HEK293 (cell line): ENCODE measurements at regions not wholly inside any gene's neighbourhood (a gene's known extent, or its start where the extent isn't known, plus 50 kb on each side); places are given as distances from the start of the nearest gene placed in this dataset.

Source experiments
- CTCF ChIA-PET: fragments of 350-600 bp; formaldehyde crosslinking; extraction: SDS; loops from one replicate; lab custom pipeline; 2021; ENCODE audit warnings: antibody characterized with exemption; lab: Yijun Ruan, JAX
- POLR2A ChIA-PET: fragments of 300-600 bp; formaldehyde crosslinking; extraction: SDS; loops from one replicate; lab custom pipeline; 2020; ENCODE audit warnings: antibody characterized with exemption, inconsistent platforms; lab: Yijun Ruan, JAX
- H3K27ac ChIP-seq: fragments of 200-500 bp; sonication (Bioruptor generic); 2 replicates; pipeline ENCODE4 v1.5.1; 2014; ENCODE audit warnings: low read depth, low read length, control low read depth, inconsistent platforms; ENCODE audit errors: extremely low read depth
- H3K36me3 ChIP-seq, 2 experiments: fragments of 200-500 bp in 1 of 2; sonication (Bioruptor generic) in 1 of 2; 1 replicate in 1 of 2; 2 replicates in 1 of 2; pipeline ENCODE4 v1.5.1; 2014 to 2017; ENCODE audit warnings: inconsistent platforms in 2 of 2, low read length in 2 of 2; ENCODE audit not compliant: control insufficient read depth in 2 of 2, insufficient read depth in 1 of 2
- H3K4me1 ChIP-seq: fragments of 200-500 bp; sonication (Bioruptor generic); 2 replicates; pipeline ENCODE4 v1.5.1; 2014; ENCODE audit warnings: mild to moderate bottlenecking, low read length, inconsistent platforms; ENCODE audit not compliant: control insufficient read depth, insufficient read depth
- H3K4me3 ChIP-seq: 2 replicates; pipeline ENCODE4 v1.5.1; 2011; ENCODE audit warnings: low read depth, mild to moderate bottlenecking, control low read depth, low read length, moderate library complexity
- H3K9me3 ChIP-seq: fragments of 200-500 bp; sonication (Bioruptor generic); 2 replicates; pipeline ENCODE4 v1.5.1; 2014; ENCODE audit warnings: low read depth, low read length, inconsistent platforms; ENCODE audit not compliant: control insufficient read depth, insufficient read depth
- HOXA7 ChIP-seq: sonication (generic); formaldehyde crosslinking; IDR thresholded peaks from 2 replicates; pipeline ENCODE4 v1.8.1; 2022; ENCODE audit warnings: missing genetic modification reagents, borderline replicate concordance
- KLF1 ChIP-seq: fragments of 450-650 bp; formaldehyde crosslinking; IDR thresholded peaks from 2 replicates; pipeline ENCODE4 v1.5.1; 2016; ENCODE audit warnings: missing biosample characterization, missing genetic modification characterization
- OSR2 ChIP-seq: fragments of 450-650 bp; formaldehyde crosslinking; IDR thresholded peaks from 2 replicates; pipeline ENCODE4 v1.5.1; 2016; ENCODE audit warnings: missing biosample characterization, missing genetic modification characterization
- SETDB1 ChIP-seq: IDR thresholded peaks from one replicate; pipeline ENCODE4 v1.6.1; 2017; ENCODE audit warnings: mild to moderate bottlenecking, low read length, moderate library complexity, mixed read lengths; ENCODE audit not compliant: insufficient read length
- TRIM28 ChIP-seq: IDR thresholded peaks from 2 replicates; pipeline ENCODE4 v1.6.1; 2011; ENCODE audit warnings: low read length, control low read depth, borderline replicate concordance
- ZNF174 ChIP-seq: fragments of 450-650 bp; formaldehyde crosslinking; IDR thresholded peaks from 2 replicates; pipeline ENCODE4 v1.5.0; 2017; ENCODE audit warnings: missing biosample characterization, mild to moderate bottlenecking, missing genetic modification characterization
- ZNF514 ChIP-seq: fragments of 450-650 bp; formaldehyde crosslinking; IDR thresholded peaks from 2 replicates; pipeline ENCODE4 v1.5.1; 2016; ENCODE audit warnings: missing biosample characterization, missing genetic modification characterization
- ZNF768 ChIP-seq: fragments of 450-650 bp; formaldehyde crosslinking; IDR thresholded peaks from 2 replicates; pipeline ENCODE4 v1.5.1; 2018; ENCODE audit warnings: missing biosample characterization, mild to moderate bottlenecking, missing genetic modification characterization
- ZNF785 ChIP-seq: fragments of 450-650 bp; formaldehyde crosslinking; IDR thresholded peaks from 2 replicates; pipeline ENCODE4 v1.5.1; 2016; ENCODE audit warnings: missing biosample characterization, missing genetic modification characterization
- ZNF837 ChIP-seq: fragments of 450-650 bp; formaldehyde crosslinking; IDR thresholded peaks from 2 replicates; pipeline ENCODE4 v1.5.1; 2016; ENCODE audit warnings: missing biosample characterization, missing genetic modification characterization
- TF ChIP-seq, protein P1 (sequence below): fragments of 450-650 bp; formaldehyde crosslinking; IDR thresholded peaks from 2 replicates; pipeline ENCODE4 v1.5.1; 2016; ENCODE audit warnings: missing biosample characterization, missing genetic modification characterization
- TF ChIP-seq, protein P2 (sequence below): fragments of 450-650 bp; formaldehyde crosslinking; IDR thresholded peaks from 2 replicates; pipeline ENCODE4 v1.5.1; 2017; ENCODE audit warnings: missing biosample characterization, missing genetic modification characterization
- TF ChIP-seq, protein P3 (sequence below): fragments of 450-650 bp; formaldehyde crosslinking; IDR thresholded peaks from 2 replicates; pipeline ENCODE4 v1.5.1; 2016; ENCODE audit warnings: missing biosample characterization, missing genetic modification characterization
- TF ChIP-seq, protein P4 (sequence below): fragments of 450-650 bp; formaldehyde crosslinking; IDR thresholded peaks from 2 replicates; pipeline ENCODE4 v1.5.1; 2016; ENCODE audit warnings: missing biosample characterization, missing genetic modification characterization
- TF ChIP-seq, protein P5 (sequence below): fragments of 450-650 bp; formaldehyde crosslinking; IDR thresholded peaks from 2 replicates; pipeline ENCODE4 v1.5.1; 2016; ENCODE audit warnings: missing biosample characterization, missing genetic modification characterization
- TF ChIP-seq, protein P6 (sequence below): fragments of 450-650 bp; formaldehyde crosslinking; IDR thresholded peaks from 2 replicates; pipeline ENCODE4 v1.5.1; 2016; ENCODE audit warnings: missing biosample characterization, missing genetic modification characterization

DNA sequence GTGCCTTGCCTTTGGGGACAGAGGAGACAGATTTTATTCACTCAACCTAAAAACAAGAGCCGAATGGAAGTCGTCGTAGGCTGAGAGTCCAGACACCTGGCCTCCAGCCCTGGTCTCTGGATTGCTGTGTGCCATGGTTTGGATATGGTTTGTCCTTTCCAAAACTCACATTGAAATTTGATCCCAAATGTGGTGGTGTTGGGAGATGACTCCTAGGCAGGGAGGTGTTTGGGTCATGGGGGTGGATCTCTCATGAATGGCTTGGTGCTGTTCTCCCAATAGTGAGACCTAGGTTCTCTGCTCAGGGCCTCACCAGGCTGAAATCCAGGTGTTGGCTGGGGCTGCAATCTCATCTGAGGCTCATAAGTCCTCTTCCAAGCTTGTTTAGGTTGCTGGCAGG lies 75.5 kb downstream of the FOXD2 start:
- Histone ChIP-seq H3K36me3 (no peaks in the 10 kb centered on the region), H3K27ac (no peak overlapping the region), H3K9me3 (no peaks in the 10 kb centered on the region), H3K4me3 (no peak overlapping the region), H3K4me1 (peaks cover 19% of the 10 kb centered on the region)
- CTCF ChIA-PET: interaction anchor here (1.6 kb wide), 1 partner anchor 76 kb away, joined by 5 read pairs; the partner anchor contains the start of gene FOXD2
- no peak for TF ChIP-seq ZNF768
- no peak for TF ChIP-seq ZNF837
- no peak for TF ChIP-seq ZNF514 (tag by site-specific recombination)
- TF ChIP-seq, protein P1, sequence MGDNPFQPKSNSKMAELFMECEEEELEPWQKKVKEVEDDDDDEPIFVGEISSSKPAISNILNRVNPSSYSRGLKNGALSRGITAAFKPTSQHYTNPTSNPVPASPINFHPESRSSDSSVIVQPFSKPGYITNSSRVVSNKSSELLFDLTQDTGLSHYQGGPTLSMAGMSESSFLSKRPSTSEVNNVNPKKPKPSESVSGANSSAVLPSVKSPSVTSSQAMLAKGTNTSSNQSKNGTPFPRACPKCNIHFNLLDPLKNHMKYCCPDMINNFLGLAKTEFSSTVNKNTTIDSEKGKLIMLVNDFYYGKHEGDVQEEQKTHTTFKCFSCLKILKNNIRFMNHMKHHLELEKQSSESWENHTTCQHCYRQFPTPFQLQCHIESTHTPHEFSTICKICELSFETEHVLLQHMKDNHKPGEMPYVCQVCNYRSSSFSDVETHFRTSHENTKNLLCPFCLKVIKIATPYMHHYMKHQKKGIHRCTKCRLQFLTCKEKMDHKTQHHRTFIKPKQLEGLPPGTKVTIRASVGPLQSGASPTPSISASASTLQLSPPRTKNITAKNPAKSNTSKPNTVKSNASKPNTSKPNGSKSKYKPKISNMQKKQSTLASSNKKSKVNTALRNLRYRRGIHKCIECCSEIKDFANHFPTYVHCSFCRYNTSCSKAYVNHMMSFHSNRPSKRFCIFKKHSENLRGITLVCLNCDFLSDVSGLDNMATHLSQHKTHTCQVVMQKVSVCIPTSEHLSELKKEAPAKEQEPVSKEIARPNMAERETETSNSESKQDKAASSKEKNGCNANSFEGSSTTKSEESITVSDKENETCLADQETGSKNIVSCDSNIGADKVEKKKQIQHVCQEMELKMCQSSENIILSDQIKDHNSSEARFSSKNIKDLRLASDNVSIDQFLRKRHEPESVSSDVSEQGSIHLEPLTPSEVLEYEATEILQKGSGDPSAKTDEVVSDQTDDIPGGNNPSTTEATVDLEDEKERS (tag by site-specific recombination): no peak
- TF ChIP-seq, protein P2, sequence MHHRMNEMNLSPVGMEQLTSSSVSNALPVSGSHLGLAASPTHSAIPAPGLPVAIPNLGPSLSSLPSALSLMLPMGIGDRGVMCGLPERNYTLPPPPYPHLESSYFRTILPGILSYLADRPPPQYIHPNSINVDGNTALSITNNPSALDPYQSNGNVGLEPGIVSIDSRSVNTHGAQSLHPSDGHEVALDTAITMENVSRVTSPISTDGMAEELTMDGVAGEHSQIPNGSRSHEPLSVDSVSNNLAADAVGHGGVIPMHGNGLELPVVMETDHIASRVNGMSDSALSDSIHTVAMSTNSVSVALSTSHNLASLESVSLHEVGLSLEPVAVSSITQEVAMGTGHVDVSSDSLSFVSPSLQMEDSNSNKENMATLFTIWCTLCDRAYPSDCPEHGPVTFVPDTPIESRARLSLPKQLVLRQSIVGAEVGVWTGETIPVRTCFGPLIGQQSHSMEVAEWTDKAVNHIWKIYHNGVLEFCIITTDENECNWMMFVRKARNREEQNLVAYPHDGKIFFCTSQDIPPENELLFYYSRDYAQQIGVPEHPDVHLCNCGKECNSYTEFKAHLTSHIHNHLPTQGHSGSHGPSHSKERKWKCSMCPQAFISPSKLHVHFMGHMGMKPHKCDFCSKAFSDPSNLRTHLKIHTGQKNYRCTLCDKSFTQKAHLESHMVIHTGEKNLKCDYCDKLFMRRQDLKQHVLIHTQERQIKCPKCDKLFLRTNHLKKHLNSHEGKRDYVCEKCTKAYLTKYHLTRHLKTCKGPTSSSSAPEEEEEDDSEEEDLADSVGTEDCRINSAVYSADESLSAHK (tag by site-specific recombination): no peak
- no peak for TF ChIP-seq OSR2 (tag by site-specific recombination)
- no peak for TF ChIP-seq KLF1 (tag by site-specific recombination)
- TF ChIP-seq TRIM28: no peak
- TF ChIP-seq, protein P3, sequence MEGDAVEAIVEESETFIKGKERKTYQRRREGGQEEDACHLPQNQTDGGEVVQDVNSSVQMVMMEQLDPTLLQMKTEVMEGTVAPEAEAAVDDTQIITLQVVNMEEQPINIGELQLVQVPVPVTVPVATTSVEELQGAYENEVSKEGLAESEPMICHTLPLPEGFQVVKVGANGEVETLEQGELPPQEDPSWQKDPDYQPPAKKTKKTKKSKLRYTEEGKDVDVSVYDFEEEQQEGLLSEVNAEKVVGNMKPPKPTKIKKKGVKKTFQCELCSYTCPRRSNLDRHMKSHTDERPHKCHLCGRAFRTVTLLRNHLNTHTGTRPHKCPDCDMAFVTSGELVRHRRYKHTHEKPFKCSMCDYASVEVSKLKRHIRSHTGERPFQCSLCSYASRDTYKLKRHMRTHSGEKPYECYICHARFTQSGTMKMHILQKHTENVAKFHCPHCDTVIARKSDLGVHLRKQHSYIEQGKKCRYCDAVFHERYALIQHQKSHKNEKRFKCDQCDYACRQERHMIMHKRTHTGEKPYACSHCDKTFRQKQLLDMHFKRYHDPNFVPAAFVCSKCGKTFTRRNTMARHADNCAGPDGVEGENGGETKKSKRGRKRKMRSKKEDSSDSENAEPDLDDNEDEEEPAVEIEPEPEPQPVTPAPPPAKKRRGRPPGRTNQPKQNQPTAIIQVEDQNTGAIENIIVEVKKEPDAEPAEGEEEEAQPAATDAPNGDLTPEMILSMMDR (tag by site-specific recombination): no peak
- TF ChIP-seq ZNF174 (tag by site-specific recombination): no peak
- POLR2A ChIA-PET: no interaction called here

DNA sequence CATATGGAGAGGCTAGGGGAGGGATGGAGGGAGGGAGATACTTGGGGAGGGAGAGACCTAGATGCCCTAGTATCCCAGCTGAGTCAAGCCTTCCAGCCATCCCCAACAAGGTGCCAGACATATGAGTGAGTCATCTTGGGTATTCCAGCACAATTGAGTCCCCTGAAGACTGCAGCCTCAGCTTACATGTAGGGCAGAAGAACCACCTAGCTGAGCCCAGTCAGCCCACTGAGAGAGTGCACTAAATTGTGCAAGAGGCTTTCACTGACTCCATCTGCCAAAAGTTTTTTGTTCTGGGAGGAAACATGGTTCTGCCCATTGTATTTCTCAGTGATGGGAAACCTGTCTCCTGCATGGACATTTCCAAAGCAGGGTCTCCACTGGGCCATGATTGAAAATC lies 76.4 kb downstream of the FOXD2 start:
- CTCF ChIA-PET: interaction anchor here (0.6 to 1.6 kb wide), 3 partner anchors 77 to 195 kb away, joined by 3 to 5 read pairs (median 3); partner anchors contain the start of gene FOXD2
- H3K27ac ChIP-seq: no peak overlapping the region
- no peaks in the 10 kb centered on the region for H3K36me3 ChIP-seq
- TF ChIP-seq, protein P4, sequence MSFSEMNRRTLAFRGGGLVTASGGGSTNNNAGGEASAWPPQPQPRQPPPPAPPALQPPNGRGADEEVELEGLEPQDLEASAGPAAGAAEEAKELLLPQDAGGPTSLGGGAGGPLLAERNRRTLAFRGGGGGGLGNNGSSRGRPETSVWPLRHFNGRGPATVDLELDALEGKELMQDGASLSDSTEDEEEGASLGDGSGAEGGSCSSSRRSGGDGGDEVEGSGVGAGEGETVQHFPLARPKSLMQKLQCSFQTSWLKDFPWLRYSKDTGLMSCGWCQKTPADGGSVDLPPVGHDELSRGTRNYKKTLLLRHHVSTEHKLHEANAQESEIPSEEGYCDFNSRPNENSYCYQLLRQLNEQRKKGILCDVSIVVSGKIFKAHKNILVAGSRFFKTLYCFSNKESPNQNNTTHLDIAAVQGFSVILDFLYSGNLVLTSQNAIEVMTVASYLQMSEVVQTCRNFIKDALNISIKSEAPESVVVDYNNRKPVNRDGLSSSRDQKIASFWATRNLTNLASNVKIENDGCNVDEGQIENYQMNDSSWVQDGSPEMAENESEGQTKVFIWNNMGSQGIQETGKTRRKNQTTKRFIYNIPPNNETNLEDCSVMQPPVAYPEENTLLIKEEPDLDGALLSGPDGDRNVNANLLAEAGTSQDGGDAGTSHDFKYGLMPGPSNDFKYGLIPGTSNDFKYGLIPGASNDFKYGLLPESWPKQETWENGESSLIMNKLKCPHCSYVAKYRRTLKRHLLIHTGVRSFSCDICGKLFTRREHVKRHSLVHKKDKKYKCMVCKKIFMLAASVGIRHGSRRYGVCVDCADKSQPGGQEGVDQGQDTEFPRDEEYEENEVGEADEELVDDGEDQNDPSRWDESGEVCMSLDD (tag by site-specific recombination): no peak
- TF ChIP-seq ZNF837 (no peak), SETDB1 (peak; percentile 89), HOXA7 (CRISPR knock-in tag) (no peak), TRIM28 (peak; percentile 95; the same call in 1 of the 2 replicates), ZNF785 (tag by site-specific recombination) (no peak)
- TF ChIP-seq, protein P5, sequence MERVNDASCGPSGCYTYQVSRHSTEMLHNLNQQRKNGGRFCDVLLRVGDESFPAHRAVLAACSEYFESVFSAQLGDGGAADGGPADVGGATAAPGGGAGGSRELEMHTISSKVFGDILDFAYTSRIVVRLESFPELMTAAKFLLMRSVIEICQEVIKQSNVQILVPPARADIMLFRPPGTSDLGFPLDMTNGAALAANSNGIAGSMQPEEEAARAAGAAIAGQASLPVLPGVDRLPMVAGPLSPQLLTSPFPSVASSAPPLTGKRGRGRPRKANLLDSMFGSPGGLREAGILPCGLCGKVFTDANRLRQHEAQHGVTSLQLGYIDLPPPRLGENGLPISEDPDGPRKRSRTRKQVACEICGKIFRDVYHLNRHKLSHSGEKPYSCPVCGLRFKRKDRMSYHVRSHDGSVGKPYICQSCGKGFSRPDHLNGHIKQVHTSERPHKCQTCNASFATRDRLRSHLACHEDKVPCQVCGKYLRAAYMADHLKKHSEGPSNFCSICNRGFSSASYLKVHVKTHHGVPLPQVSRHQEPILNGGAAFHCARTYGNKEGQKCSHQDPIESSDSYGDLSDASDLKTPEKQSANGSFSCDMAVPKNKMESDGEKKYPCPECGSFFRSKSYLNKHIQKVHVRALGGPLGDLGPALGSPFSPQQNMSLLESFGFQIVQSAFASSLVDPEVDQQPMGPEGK (tag by site-specific recombination): no peak
- TF ChIP-seq, protein P6, sequence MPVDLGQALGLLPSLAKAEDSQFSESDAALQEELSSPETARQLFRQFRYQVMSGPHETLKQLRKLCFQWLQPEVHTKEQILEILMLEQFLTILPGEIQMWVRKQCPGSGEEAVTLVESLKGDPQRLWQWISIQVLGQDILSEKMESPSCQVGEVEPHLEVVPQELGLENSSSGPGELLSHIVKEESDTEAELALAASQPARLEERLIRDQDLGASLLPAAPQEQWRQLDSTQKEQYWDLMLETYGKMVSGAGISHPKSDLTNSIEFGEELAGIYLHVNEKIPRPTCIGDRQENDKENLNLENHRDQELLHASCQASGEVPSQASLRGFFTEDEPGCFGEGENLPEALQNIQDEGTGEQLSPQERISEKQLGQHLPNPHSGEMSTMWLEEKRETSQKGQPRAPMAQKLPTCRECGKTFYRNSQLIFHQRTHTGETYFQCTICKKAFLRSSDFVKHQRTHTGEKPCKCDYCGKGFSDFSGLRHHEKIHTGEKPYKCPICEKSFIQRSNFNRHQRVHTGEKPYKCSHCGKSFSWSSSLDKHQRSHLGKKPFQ (tag by site-specific recombination): no peak
- TF ChIP-seq, all 188 proteins: peak for 2
- Histone ChIP-seq H3K9me3 (no peaks in the 10 kb centered on the region), H3K4me1 (peaks cover 13% of the 10 kb centered on the region), H3K4me3 (no peak overlapping the region)
- POLR2A ChIA-PET: no interaction called here
